ENCODE measurements at regions not wholly inside any gene's neighbourhood (a gene's known extent, or its start where the extent isn't known, plus 50 kb on each side); places are given as distances from the start of the nearest gene placed in this dataset.

- CTCF ChIA-PET, result no interaction called here
Observed at GRCh38 chr2:145033438-145033837, 513.5 kb upstream of the ZEB2 start.

GRCh38 chr2:145032791-145033190, 512.9 kb upstream of the ZEB2 start:
- DNase-seq (ENCODE audit: low read depth, low spot score) (no peak), ATAC-seq (no peak)
- no peaks in the 10 kb centered on the region for H3K36me3 ChIP-seq (ENCODE audit: control insufficient read depth in 1 of 2, insufficient read depth in 2 of 2, low read length in 2 of 2)

More at GRCh38 chr2:145033438-145033837, 513.5 kb upstream of the ZEB2 start:
- ATAC-seq (no peak), DNase-seq (ENCODE audit: low read depth, low spot score) (no peak)
- H2AFZ ChIP-seq (ENCODE audit: low read depth, low read length, poor library complexity, severe bottlenecking), result no peak overlapping the region
- ChIA-PET POLR2A (no interaction called here), RAD21 (ENCODE audit: low non-redundant PET in 1 of 2, low total read pairs in 2 of 2, uncharacterized antibody in 2 of 2, unreplicated experiment in 2 of 2) (no interaction called here)
- TF ChIP-seq SIN3A (IDR thresholded peaks at IDR 0.05; ENCODE audit: low read depth) (no peak), SP1 (IDR thresholded peaks at IDR 0.05; ENCODE audit: low read depth) (no peak), JUND (IDR thresholded peaks at IDR 0.05) (no peak), ZNF274 (IDR thresholded peaks at IDR 0.05; ENCODE audit: low read depth, low read length) (no peak), ZFX (IDR thresholded peaks at IDR 0.05) (no peak), CBX3 (IDR thresholded peaks at IDR 0.05; ENCODE audit: low read depth) (no peak), FOSL1 (IDR thresholded peaks at IDR 0.05; ENCODE audit: low read depth) (no peak), EZH2phosphoT487 (IDR thresholded peaks at IDR 0.05; ENCODE audit: borderline replicate concordance) (no peak)
- H3K4me2 ChIP-seq (ENCODE audit: low read length), result no peak overlapping the region
- no peaks in the 10 kb centered on the region for H3K79me2 ChIP-seq (ENCODE audit: insufficient read depth, low read length)
- intact Hi-C loops (cut with micrococcal nuclease), result no loop called here
- no peaks in the 10 kb centered on the region for H3K9me3 ChIP-seq (ENCODE audit: control insufficient read depth in 1 of 2, insufficient read depth in 1 of 2, low read depth in 1 of 2, low read length in 2 of 2)
- H3K4me3 ChIP-seq (replicated peaks in 1 of 2; ENCODE audit: low read depth in 1 of 2, low read length in 2 of 2), result no peak overlapping the region
- no peaks in the 10 kb centered on the region for H3K4me1 ChIP-seq (ENCODE audit: control insufficient read depth in 1 of 2, insufficient read depth in 2 of 2, low read length in 2 of 2)
- BruUV-seq (replicated peaks), result no TSS peak
- no peak overlapping the region for H3K9ac ChIP-seq (ENCODE audit: low read length)
- H3K9me2 ChIP-seq (ENCODE audit: insufficient read depth), result peaks cover 3% of the 10 kb centered on the region; the same call in 1 of the 2 replicates
- no peaks in the 10 kb centered on the region for H3K27me3 ChIP-seq (ENCODE audit: insufficient read depth, low read length)
- no peaks in the 10 kb centered on the region for H3K36me3 ChIP-seq (ENCODE audit: control insufficient read depth in 1 of 2, insufficient read depth in 2 of 2, low read length in 2 of 2)
- H3K27ac ChIP-seq (ENCODE audit: low read depth, low read length), result no peak overlapping the region
- H4K20me1 ChIP-seq (ENCODE audit: insufficient read depth), result no peaks in the 10 kb centered on the region

More at GRCh38 chr2:145032791-145033190, 512.9 kb upstream of the ZEB2 start:
- H3K79me2 ChIP-seq (ENCODE audit: insufficient read depth, low read length), result no peaks in the 10 kb centered on the region
- H3K9me3 ChIP-seq (ENCODE audit: control insufficient read depth in 1 of 2, insufficient read depth in 1 of 2, low read depth in 1 of 2, low read length in 2 of 2), result no peaks in the 10 kb centered on the region
- ChIA-PET CTCF (no interaction called here), RAD21 (ENCODE audit: low non-redundant PET in 1 of 2, low total read pairs in 2 of 2, uncharacterized antibody in 2 of 2, unreplicated experiment in 2 of 2) (no interaction called here), POLR2A (no interaction called here)
- no peaks in the 10 kb centered on the region for H4K20me1 ChIP-seq (ENCODE audit: insufficient read depth)
- no peak for TF ChIP-seq ZNF274 (IDR thresholded peaks at IDR 0.05; ENCODE audit: low read depth, low read length)
- no peak for TF ChIP-seq TCF7L2 (IDR thresholded peaks at IDR 0.05; ENCODE audit: borderline replicate concordance, extremely low read depth, insufficient read depth, insufficient read length)
- TF ChIP-seq MAX (IDR thresholded peaks at IDR 0.05), result no peak
- TF ChIP-seq EGR1 (IDR thresholded peaks at IDR 0.05; ENCODE audit: low read depth), result no peak
- TF ChIP-seq ZFX (IDR thresholded peaks at IDR 0.05), result no peak
- no peak for TF ChIP-seq JUND (IDR thresholded peaks at IDR 0.05)
- TF ChIP-seq SIN3A (IDR thresholded peaks at IDR 0.05; ENCODE audit: low read depth), result no peak
- no peak for TF ChIP-seq CTCF (IDR thresholded peaks at IDR 0.05 in 2 of 3, conservative IDR thresholded peaks at IDR 0.05 in 1 of 3; ENCODE audit: borderline replicate concordance in 1 of 3, insufficient read depth in 1 of 3, low read depth in 2 of 3, low read length in 2 of 3)
- H3K9me2 ChIP-seq (ENCODE audit: insufficient read depth), result peaks cover 3% of the 10 kb centered on the region; the same call in 1 of the 2 replicates
- intact Hi-C loops (cut with micrococcal nuclease), result no loop called here
- no peak overlapping the region for H3K4me3 ChIP-seq (replicated peaks in 1 of 2; ENCODE audit: low read depth in 1 of 2, low read length in 2 of 2)
- no peaks in the 10 kb centered on the region for H3K4me1 ChIP-seq (ENCODE audit: control insufficient read depth in 1 of 2, insufficient read depth in 2 of 2, low read length in 2 of 2)
- no peak overlapping the region for H3K4me2 ChIP-seq (ENCODE audit: low read length)
- no peak overlapping the region for H3K27ac ChIP-seq (ENCODE audit: low read depth, low read length)
- H3K9ac ChIP-seq (ENCODE audit: low read length), result no peak overlapping the region
- BruUV-seq (replicated peaks), result no TSS peak
- no peak overlapping the region for H2AFZ ChIP-seq (ENCODE audit: low read depth, low read length, poor library complexity, severe bottlenecking)
- H3K27me3 ChIP-seq (ENCODE audit: insufficient read depth, low read length), result no peaks in the 10 kb centered on the region
